Embryonic facial prominence (tissue), 1 donor: ENCODE measurements at regions not wholly inside any gene's neighbourhood (a gene's known extent, or its start where the extent isn't known, plus 50 kb on each side); places are given as distances from the start of the nearest gene placed in this dataset.
"Not testable (repeated sequence)": the region's sequence is repeated elsewhere in the genome, so short reads cannot be mapped to it uniquely, and the experiment has no call there.

Source experiments
- DNase-seq: peaks from one replicate; pipeline ENCODE4 v3.0.0-alpha.2; 2016; ENCODE audit errors: extremely low spot score

DNA sequence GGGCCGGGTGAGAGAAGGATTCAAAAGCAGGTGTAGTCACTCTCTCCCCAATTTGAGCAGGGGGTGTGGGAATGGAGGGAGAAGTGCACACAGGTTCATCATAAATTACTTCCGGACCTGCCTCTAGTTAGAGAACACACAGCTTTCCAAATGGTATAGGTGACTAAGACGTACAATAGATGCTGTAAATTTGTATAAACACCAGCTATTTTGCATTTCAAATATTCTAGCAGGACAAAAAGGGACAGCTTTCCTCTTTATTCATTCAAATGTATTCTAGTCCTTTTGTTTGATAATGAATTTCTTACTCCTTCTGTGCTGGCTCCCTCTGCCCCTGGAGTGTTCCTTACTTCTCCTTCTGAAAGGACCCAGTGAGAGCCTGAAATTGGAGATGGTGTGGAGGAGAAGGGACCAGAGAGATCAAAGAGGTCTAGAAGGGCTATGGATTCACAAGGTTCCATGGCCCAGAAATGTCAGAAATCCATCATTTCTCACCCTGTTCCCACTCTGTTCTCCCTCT lies 53.2 kb upstream of the SH3BP4 start:
- DNase-seq = no peak

GRCh38 chr2:234888442-234888841 lies 63.4 kb upstream of the SH3BP4 start:
- not testable (repeated sequence) for DNase-seq

- DNase-seq = no peak
Observed at GRCh38 chr2:234887195-234887594, 64.6 kb upstream of the SH3BP4 start.

GRCh38 chr2:234885886-234886285 lies 65.9 kb upstream of the SH3BP4 start:
- DNase-seq = no peak

GRCh38 chr2:234885118-234885517 lies 66.7 kb upstream of the SH3BP4 start:
- DNase-seq = no peak

GRCh38 chr2:234884591-234884990 lies 67.2 kb upstream of the SH3BP4 start:
- no peak for DNase-seq

- DNase-seq = no peak
Observed at GRCh38 chr2:234881413-234882241, 70.2 kb upstream of the SH3BP4 start.

DNA sequence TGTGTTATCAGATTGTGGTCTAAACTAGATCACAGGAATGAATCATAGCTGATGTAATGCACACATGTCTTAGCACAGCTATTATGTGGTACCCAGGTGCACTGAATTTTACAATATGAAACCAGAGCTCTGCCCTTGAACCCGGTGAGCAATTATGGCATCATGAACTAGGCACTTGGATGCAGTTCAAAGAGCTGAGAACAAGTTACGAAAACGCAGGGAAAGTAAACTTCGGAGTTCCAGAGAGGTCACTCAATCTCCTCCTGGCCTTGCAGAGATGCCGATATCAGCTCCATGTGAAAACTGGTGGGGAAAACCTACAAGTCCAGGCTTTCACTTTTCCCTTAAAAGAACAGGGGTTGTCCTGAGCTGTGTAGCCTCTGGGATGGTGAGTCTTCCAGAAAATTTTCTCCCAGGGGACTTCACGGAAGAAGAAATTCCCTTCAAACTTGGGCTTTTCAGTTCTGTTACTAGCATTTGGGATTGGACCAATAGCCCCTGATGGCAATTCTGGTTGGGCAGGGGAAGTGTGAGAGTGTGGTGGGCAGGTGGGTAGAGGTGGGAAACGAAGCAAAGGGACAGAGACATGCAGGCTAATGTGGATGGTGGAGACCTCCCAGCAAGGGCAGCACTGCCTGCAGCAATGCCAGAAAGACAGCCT lies 71.1 kb upstream of the SH3BP4 start:
- no peak for DNase-seq

GRCh38 chr2:234879671-234880455 lies 72.0 kb upstream of the SH3BP4 start:
- no peak for DNase-seq

- DNase-seq = not testable (repeated sequence)
Observed at GRCh38 chr2:234876621-234877020, 75.2 kb upstream of the SH3BP4 start.

DNA sequence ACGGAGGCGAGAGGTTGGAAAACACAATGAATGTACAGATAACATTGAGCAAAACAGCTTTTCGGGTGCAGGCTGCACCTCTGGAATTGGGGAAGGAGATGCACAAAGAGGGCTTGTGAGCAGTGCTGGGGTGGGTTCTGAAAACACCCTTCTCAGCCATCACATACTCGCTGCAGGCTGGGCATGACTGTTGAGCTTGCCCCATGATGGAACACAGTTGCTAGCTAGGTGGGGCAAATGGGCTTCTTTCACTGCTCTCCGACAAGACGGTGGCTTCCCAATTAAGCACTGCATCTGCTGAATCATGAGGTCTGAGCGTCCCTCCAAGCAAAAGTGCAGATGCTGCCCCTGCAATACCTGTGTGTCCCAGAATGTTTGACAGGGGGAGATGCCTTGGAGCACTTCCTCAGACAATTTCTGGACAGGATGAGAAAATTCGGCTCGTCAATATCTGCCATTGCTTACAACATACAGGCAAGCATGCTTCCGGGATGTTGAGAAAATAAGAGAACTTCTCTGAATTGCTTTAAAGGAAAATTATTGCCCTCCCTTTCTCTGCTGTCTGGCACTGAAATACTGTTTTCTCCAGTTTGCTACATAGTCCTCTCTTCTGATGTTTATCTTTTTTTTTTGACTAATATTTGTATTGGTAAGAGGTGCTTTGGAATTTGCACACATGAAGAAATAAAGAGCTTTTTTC lies 77.3 kb upstream of the SH3BP4 start:
- no peak for DNase-seq

DNA sequence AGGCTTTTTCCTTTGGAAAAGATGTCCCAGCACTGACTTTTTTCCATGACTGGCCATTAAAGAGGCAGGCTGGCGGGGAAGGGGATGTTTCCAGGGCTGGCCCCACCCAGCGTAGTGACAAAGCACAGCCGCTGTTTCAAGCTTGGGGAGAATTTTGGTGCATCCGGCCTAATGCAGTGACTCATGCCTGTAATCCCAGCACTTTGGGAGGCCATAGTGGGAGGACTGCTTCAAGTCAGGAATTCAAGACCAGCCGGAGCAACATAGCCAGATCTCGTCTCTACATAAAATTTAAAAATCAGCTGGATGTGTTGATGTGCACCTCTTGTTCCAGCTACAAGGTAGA lies 78.0 kb upstream of the SH3BP4 start:
- DNase-seq = no peak

- no peak for DNase-seq
Observed at GRCh38 chr2:234873103-234873827, 78.6 kb upstream of the SH3BP4 start.

- no peak for DNase-seq
Observed at GRCh38 chr2:234869969-234870368, 81.8 kb upstream of the SH3BP4 start.

GRCh38 chr2:234869164-234869563 lies 82.7 kb upstream of the SH3BP4 start:
- DNase-seq = no peak

GRCh38 chr2:234867882-234868285 lies 83.9 kb upstream of the SH3BP4 start:
- no peak for DNase-seq

DNA sequence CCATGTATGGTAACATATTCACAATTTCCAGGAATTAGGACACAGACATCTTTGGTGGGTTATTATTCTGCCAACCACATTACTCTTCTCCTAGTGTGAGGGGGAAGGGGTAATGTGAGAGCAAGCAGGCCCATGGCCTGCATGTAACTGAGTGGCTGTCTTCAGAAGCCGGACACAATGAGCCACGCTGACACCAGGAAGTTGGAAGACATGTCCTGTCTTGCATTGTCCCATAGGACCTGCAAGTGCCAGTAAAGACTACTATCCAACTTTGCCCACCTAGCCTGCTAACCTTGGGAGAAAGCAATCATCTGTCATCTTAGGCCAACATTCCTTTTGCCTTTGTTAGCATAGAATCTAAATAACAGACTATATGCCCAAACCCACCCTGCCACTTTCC lies 86.2 kb upstream of the SH3BP4 start:
- DNase-seq = no peak

GRCh38 chr2:234865040-234865439 lies 86.8 kb upstream of the SH3BP4 start:
- no peak for DNase-seq

DNA sequence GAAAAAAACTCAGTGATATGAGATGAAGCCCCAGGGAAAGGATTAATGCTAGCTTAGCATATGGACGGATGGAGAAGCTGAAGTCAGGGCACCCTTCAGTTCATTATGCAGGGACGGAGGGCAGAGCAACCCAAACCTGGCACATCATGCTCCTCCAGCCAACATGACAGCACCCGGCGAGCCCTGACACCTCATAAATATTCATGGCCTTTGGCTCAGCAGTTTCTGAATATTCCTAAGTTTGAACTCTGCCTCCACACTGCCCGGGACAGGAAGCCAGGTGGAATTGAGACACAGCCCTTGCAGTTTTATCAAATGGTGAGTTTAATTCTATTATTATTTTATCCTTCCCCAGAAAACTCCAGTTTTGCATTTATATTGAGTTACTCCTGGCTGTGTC lies 87.3 kb upstream of the SH3BP4 start:
- DNase-seq = no peak

- DNase-seq = no peak
Observed at GRCh38 chr2:234863043-234863934, 88.5 kb upstream of the SH3BP4 start.
